ENCODE measurements at regions not wholly inside any gene's neighbourhood (a gene's known extent, or its start where the extent isn't known, plus 50 kb on each side); places are given as distances from the start of the nearest gene placed in this dataset.

- DNase-seq (ENCODE audit: low read depth): no peak
- H3K4me3 ChIP-seq (ENCODE audit: control insufficient read depth, low read depth, low read length): no peak overlapping the region
- TF ChIP-seq CTCF (conservative IDR thresholded peaks at IDR 0.05; ENCODE audit: control insufficient read depth, insufficient read depth, low read depth, low read length): no peak
Observed at GRCh38 chr15:29467091-29467490, 197.5 kb upstream of the NSMCE3 start.

GRCh38 chr15:29466292-29466691 is 196.7 kb upstream of the NSMCE3 start:
- no peak overlapping the region for H3K4me3 ChIP-seq (ENCODE audit: control insufficient read depth, low read depth, low read length)
- no peak for DNase-seq (ENCODE audit: low read depth)
- TF ChIP-seq CTCF (conservative IDR thresholded peaks at IDR 0.05; ENCODE audit: control insufficient read depth, insufficient read depth, low read depth, low read length): no peak

- DNase-seq (ENCODE audit: low read depth): no peak
- TF ChIP-seq CTCF (conservative IDR thresholded peaks at IDR 0.05; ENCODE audit: control insufficient read depth, insufficient read depth, low read depth, low read length): no peak
- H3K4me3 ChIP-seq (ENCODE audit: control insufficient read depth, low read depth, low read length): no peak overlapping the region
Observed at GRCh38 chr15:29465816-29466215, 196.2 kb upstream of the NSMCE3 start.

GRCh38 chr15:29465196-29465595 is 195.6 kb upstream of the NSMCE3 start:
- H3K4me3 ChIP-seq (ENCODE audit: control insufficient read depth, low read depth, low read length): no peak overlapping the region
- DNase-seq (ENCODE audit: low read depth): no peak
- TF ChIP-seq CTCF (conservative IDR thresholded peaks at IDR 0.05; ENCODE audit: control insufficient read depth, insufficient read depth, low read depth, low read length): no peak

GRCh38 chr15:29461877-29462276 is 192.3 kb upstream of the NSMCE3 start:
- H3K4me3 ChIP-seq (ENCODE audit: control insufficient read depth, low read depth, low read length): no peak overlapping the region
- no peak for DNase-seq (ENCODE audit: low read depth)
- TF ChIP-seq CTCF (conservative IDR thresholded peaks at IDR 0.05; ENCODE audit: control insufficient read depth, insufficient read depth, low read depth, low read length): no peak

GRCh38 chr15:29458361-29458760 is 188.7 kb upstream of the NSMCE3 start:
- DNase-seq (ENCODE audit: low read depth): no peak
- TF ChIP-seq CTCF (conservative IDR thresholded peaks at IDR 0.05; ENCODE audit: control insufficient read depth, insufficient read depth, low read depth, low read length): no peak
- H3K4me3 ChIP-seq (ENCODE audit: control insufficient read depth, low read depth, low read length): no peak overlapping the region

GRCh38 chr15:29457729-29458128 is 188.1 kb upstream of the NSMCE3 start:
- DNase-seq (ENCODE audit: low read depth): no peak
- no peak overlapping the region for H3K4me3 ChIP-seq (ENCODE audit: control insufficient read depth, low read depth, low read length)
- no peak for TF ChIP-seq CTCF (conservative IDR thresholded peaks at IDR 0.05; ENCODE audit: control insufficient read depth, insufficient read depth, low read depth, low read length)

Data from fibroblast of mammary gland (primary cell).